ENCODE measurements at regions not wholly inside any gene's neighbourhood (a gene's known extent, or its start where the extent isn't known, plus 50 kb on each side); places are given as distances from the start of the nearest gene placed in this dataset.
A peak's percentile ranks its signal among the peaks of the same experiment; 100 is the strongest.

GRCh38 chr2:20563251-20563650 is 87.6 kb downstream of the HS1BP3 start:
- DNase-seq (ENCODE audit: low read depth): no peak
- no peak overlapping the region for H3K4me3 ChIP-seq (ENCODE audit: control insufficient read depth, low read depth, low read length)
- TF ChIP-seq, protein P1, sequence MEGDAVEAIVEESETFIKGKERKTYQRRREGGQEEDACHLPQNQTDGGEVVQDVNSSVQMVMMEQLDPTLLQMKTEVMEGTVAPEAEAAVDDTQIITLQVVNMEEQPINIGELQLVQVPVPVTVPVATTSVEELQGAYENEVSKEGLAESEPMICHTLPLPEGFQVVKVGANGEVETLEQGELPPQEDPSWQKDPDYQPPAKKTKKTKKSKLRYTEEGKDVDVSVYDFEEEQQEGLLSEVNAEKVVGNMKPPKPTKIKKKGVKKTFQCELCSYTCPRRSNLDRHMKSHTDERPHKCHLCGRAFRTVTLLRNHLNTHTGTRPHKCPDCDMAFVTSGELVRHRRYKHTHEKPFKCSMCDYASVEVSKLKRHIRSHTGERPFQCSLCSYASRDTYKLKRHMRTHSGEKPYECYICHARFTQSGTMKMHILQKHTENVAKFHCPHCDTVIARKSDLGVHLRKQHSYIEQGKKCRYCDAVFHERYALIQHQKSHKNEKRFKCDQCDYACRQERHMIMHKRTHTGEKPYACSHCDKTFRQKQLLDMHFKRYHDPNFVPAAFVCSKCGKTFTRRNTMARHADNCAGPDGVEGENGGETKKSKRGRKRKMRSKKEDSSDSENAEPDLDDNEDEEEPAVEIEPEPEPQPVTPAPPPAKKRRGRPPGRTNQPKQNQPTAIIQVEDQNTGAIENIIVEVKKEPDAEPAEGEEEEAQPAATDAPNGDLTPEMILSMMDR (conservative IDR thresholded peaks at IDR 0.05; ENCODE audit: control insufficient read depth, insufficient read depth, low read depth, low read length): no peak

DNA sequence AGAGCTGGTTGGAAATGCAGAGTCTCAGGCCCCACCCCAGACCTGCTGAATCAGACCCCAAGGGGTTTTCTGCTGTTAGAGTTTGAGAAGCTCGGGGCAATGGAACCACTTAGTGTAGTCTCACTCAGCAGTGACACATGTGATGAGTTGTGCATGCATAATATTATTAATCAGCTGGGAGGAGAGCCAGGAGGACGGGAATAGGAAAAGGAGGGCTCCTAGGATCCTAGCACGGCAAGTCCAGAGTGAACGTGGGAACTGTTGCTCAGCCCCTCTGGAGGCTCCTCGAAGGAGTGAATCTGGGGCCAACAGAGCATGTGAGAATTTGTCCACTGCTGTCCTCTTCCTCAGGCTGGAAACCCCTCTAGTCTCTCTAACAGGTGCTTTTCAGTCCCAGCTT is 87.1 kb downstream of the HS1BP3 start:
- TF ChIP-seq, protein P1 (conservative IDR thresholded peaks at IDR 0.05; ENCODE audit: control insufficient read depth, insufficient read depth, low read depth, low read length): no peak
- peak; percentile 95 for DNase-seq (ENCODE audit: low read depth)
- H3K4me3 ChIP-seq (ENCODE audit: control insufficient read depth, low read depth, low read length): no peak overlapping the region

DNA sequence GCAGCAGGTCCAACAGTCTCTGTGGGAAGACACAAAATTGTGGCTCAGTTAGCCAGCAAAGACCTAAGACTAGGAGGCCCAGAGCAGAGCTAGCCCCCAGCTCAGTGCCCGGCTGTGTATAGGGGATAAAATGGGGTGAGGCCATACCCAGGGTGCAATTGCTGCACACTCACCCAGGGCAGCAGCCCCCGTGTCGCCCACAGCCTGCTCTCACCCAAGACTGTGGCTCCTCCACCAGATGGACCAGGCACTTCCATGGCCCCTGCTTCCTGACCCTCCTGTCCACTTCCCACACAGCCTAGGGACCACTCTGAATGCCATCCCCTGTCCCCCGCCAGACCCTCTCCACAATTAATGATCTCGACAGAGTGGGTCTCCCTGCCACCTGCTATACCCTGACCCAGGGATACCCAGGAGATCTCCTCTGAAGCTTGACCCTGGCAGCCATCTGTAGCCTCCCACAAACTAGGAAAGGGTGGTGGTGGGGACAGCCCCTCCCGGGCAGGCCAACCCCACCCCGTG is 85.7 kb downstream of the HS1BP3 start:
- no peak overlapping the region for H3K4me3 ChIP-seq (ENCODE audit: control insufficient read depth, low read depth, low read length)
- TF ChIP-seq, protein P1 (conservative IDR thresholded peaks at IDR 0.05; ENCODE audit: control insufficient read depth, insufficient read depth, low read depth, low read length): no peak
- DNase-seq (ENCODE audit: low read depth): no peak

DNA sequence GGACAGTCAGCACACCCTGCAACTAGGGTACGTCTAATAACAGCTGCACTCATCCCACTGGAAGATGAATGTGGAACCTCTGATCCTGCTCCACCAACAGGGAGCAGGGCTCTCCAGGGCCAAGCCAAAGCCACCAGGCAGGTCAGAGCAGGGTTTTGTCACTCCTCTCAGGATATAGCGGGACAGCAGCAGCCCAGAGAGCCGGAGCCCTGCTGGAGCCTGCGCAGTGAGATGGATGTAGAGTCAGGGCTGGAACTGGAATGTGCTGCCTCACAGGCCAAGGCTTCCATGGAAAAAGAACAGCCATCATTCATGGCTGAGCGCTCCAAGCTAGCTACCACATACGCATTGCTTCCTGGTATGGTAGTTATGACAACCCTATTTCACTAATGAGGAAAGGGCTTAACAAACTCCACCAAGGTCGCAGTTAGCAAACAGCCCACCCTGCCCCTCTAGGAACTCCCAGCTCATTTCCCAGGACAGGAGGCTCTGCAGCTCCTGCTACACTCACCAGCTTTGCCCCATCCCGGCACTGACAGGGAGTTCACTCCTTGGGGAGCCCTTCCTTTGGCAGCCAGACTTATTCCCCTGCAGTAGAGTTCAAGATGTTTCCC is 85.2 kb downstream of the HS1BP3 start:
- TF ChIP-seq, protein P1 (conservative IDR thresholded peaks at IDR 0.05; ENCODE audit: control insufficient read depth, insufficient read depth, low read depth, low read length): no peak
- DNase-seq (ENCODE audit: low read depth): no peak
- no peak overlapping the region for H3K4me3 ChIP-seq (ENCODE audit: control insufficient read depth, low read depth, low read length)

DNA sequence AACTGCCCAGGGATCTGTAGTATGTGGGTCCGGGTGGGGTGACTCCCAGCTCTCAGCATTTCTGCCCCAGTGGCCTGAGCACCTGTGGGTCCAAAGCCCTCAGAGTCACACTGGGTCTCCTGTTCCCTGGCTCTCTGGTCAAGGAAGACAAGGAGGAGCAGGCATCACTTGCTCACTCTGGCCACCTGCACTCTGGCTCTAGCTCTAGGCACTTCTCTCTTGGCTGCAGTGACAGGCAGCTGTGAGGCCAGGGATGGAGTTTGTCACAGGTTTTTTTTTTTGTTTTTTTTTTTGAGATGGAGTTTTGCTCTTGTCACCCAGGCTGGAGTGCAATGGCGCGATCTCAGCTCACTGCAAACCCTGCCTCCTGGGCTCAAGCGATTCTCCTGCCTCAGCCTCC is 84.6 kb downstream of the HS1BP3 start:
- no peak for DNase-seq (ENCODE audit: low read depth)
- TF ChIP-seq, protein P1 (conservative IDR thresholded peaks at IDR 0.05; ENCODE audit: control insufficient read depth, insufficient read depth, low read depth, low read length): no peak
- no peak overlapping the region for H3K4me3 ChIP-seq (ENCODE audit: control insufficient read depth, low read depth, low read length)

DNA sequence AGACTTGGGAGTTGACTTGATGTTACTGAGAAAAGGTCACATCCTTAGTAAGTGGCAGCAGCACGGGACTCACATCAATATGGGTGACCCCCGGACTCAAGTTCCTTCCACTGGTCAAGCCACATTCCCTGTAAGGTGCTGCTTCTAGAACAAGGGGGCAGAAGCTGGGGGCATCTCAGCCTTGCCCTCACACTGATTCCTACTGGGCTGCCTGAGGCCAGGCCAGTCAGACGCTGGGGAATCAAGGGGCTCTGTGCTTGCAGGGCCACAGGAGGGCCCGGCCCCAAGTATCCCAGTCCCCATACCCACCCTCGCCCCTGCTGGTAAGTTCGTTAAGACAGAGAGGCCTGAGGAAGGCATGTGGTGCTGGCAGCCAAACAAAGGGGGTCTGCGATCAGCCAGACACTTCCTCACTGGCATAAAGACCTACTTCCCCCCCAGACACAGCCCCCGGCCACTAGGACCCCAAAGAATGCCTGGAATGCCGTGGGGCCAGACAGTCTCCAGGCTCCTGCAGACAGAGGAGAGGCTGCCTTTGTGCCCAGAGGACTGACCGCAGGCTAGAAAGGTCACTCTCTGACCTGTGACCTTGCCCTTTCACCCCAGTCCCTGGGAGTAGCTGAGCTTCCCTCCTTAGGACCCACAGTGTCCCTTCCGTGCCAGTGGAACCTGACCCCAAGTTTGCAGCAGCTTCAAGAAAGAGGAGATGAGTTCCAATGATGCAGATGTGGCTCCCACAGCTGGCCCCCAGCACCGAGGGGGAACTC is 83.6 kb downstream of the HS1BP3 start:
- TF ChIP-seq, protein P1 (conservative IDR thresholded peaks at IDR 0.05; ENCODE audit: control insufficient read depth, insufficient read depth, low read depth, low read length): no peak

More for the DNA sequence above, 83.6 kb downstream of the HS1BP3 start:
- H3K4me3 ChIP-seq (ENCODE audit: control insufficient read depth, low read depth, low read length): no peak overlapping the region
- DNase-seq (ENCODE audit: low read depth): no peak

Measured in fibroblast of mammary gland (primary cell).